RWPE2 (cell line): ENCODE measurements at regions not wholly inside any gene's neighbourhood (a gene's known extent, or its start where the extent isn't known, plus 50 kb on each side); places are given as distances from the start of the nearest gene placed in this dataset.
"Not testable (repeated sequence)": the region's sequence is repeated elsewhere in the genome, so short reads cannot be mapped to it uniquely, and the experiment has no call there.

Experiments
- ATAC-seq: fragments of 200-7000 bp; cut with Tn5 transposase; 3 replicates; pipeline ENCODE4 v1.9.1; 2021; ENCODE audit warnings: low read depth
- DNase-seq: peaks from one replicate; pipeline ENCODE4 v3.0.0-alpha.2; 2020; ENCODE audit warnings: low spot score
- H3K27ac ChIP-seq: fragments of 450-650 bp; 2 replicates; pipeline ENCODE4 v1.5.1; 2017; ENCODE audit warnings: mild to moderate bottlenecking; ENCODE audit not compliant: poor library complexity, severe bottlenecking
- H3K27me3 ChIP-seq: fragments of 250-450 bp; sonication (Bioruptor Pico); 2 replicates; pipeline ENCODE4 v1.5.1; 2021; ENCODE audit warnings: mild to moderate bottlenecking, moderate library complexity; ENCODE audit not compliant: insufficient read depth, poor library complexity, severe bottlenecking
- H3K36me3 ChIP-seq: fragments of 250-450 bp; sonication (Bioruptor Pico); 2 replicates; pipeline ENCODE4 v1.5.1; 2020; ENCODE audit warnings: low read depth, mild to moderate bottlenecking, moderate library complexity
- H3K4me1 ChIP-seq: fragments of 250-450 bp; sonication (Bioruptor Pico); 2 replicates; pipeline ENCODE4 v1.5.1; 2021; ENCODE audit warnings: mild to moderate bottlenecking, moderate library complexity; ENCODE audit not compliant: insufficient read depth, poor library complexity, severe bottlenecking
- H3K4me3 ChIP-seq: fragments of 250-450 bp; sonication (Bioruptor Pico); 2 replicates; pipeline ENCODE4 v1.5.1; 2021; ENCODE audit warnings: mild to moderate bottlenecking, moderate library complexity; ENCODE audit not compliant: severe bottlenecking
- H3K9me3 ChIP-seq: fragments of 250-450 bp; sonication (Bioruptor Pico); 2 replicates; pipeline ENCODE4 v1.5.1; 2021; ENCODE audit warnings: mild to moderate bottlenecking, moderate library complexity; ENCODE audit not compliant: severe bottlenecking
- TF ChIP-seq, protein P1 (sequence below): fragments of 450-650 bp; IDR thresholded peaks from one replicate; pipeline ENCODE4 v1.5.1; 2017; ENCODE audit warnings: mild to moderate bottlenecking, moderate library complexity; ENCODE audit not compliant: poor library complexity, severe bottlenecking

DNA sequence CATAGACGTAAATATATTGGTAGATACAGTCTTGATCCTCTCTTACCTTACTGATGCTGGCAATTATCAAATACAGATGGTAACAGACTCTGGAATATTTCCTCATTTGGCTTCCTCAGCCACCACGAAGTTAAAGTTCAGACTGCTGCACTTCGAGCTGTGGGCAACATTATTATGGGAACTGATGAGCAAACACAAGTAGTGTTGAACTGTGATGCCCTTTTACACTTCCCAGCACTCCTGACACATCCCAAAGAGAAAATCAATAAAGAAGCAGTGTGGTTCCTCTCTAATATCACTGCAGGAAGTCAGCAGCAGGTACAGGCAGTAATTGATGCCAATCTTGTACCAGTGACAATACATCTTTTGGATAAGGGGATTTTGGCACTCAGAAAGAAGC lies 162.7 kb upstream of the NT5E start:
- Histone ChIP-seq H3K4me3 (no peak overlapping the region), H3K9me3 (no peaks in the 10 kb centered on the region), H3K27ac (no peak overlapping the region), H3K4me1 (no peaks in the 10 kb centered on the region), H3K27me3 (no peaks in the 10 kb centered on the region), H3K36me3 (no peaks in the 10 kb centered on the region)
- no peak for ATAC-seq
- TF ChIP-seq, protein P1, sequence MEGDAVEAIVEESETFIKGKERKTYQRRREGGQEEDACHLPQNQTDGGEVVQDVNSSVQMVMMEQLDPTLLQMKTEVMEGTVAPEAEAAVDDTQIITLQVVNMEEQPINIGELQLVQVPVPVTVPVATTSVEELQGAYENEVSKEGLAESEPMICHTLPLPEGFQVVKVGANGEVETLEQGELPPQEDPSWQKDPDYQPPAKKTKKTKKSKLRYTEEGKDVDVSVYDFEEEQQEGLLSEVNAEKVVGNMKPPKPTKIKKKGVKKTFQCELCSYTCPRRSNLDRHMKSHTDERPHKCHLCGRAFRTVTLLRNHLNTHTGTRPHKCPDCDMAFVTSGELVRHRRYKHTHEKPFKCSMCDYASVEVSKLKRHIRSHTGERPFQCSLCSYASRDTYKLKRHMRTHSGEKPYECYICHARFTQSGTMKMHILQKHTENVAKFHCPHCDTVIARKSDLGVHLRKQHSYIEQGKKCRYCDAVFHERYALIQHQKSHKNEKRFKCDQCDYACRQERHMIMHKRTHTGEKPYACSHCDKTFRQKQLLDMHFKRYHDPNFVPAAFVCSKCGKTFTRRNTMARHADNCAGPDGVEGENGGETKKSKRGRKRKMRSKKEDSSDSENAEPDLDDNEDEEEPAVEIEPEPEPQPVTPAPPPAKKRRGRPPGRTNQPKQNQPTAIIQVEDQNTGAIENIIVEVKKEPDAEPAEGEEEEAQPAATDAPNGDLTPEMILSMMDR: no peak
- no peak for DNase-seq

DNA sequence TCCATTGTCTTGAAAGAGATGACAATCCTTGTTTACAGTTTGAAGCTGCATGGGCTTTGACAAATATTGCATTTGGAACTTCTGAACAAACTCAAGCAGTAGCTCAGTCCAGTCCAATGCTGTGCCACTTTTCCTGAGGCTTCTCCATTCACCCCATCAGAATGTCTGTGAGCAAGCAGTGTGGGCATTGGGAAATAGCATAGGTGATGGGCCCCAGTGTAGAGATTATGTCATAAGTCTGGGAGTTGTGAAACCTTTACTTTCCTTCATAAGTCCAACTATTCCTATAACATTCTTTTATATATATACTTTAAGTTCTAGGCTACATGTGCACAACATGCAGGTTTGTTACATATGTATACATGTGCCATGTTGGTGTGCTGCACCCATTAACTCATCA lies 163.4 kb upstream of the NT5E start:
- H3K4me1 ChIP-seq, H3K27me3 ChIP-seq, H3K27ac ChIP-seq, ATAC-seq, H3K9me3 ChIP-seq, DNase-seq, H3K4me3 ChIP-seq, H3K36me3 ChIP-seq: not testable (repeated sequence)

DNA sequence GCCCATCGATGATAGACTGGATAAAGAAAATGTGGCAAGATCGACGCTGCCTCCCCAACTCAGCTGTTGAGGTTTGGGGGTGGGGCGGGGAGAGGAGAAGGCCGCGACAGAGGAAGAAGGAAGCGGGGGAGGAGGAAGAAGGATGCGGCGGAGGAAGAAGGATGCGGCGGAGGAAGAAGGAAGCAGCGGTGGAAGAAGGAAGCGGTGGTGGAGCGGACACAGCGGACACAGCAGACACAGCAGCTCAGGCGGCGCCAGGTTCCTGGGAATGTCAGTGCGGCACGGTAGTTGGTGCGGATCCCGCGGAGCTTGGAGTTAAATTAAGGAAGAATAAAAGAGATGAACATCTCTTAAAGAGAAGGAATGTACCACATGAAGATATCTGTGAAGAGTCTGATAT lies 163.9 kb upstream of the NT5E start:
- Histone ChIP-seq H3K9me3 (no peaks in the 10 kb centered on the region), H3K36me3 (no peaks in the 10 kb centered on the region), H3K27me3 (no peaks in the 10 kb centered on the region), H3K4me3 (no peak overlapping the region), H3K27ac (no peak overlapping the region), H3K4me1 (no peaks in the 10 kb centered on the region)
- TF ChIP-seq, protein P1: no peak
- no peak for DNase-seq
- no peak for ATAC-seq

DNA sequence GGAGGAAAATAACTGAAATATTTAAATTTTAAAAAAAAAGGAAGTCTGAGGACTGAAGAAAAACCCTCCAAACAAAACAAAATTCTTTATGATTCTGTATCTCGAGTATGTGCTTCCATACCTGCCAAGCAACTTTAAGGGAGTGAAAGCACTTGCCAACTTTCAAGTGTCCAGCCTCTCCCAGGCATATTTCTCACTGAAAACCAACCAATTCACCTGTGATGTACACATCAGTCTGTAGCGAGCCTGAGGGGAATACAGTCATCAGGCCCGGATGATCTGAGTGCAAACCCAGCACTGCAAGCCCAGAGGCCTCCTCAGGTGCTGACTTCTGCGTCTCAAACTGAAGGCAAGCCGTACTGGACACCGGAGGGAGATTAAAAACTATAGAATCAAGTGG lies 164.8 kb upstream of the NT5E start:
- Histone ChIP-seq H3K4me1 (no peaks in the 10 kb centered on the region), H3K4me3 (no peak overlapping the region), H3K36me3 (no peaks in the 10 kb centered on the region), H3K27ac (no peak overlapping the region), H3K27me3 (no peaks in the 10 kb centered on the region), H3K9me3 (no peaks in the 10 kb centered on the region)
- ATAC-seq: no peak
- TF ChIP-seq, protein P1: no peak
- DNase-seq: no peak

DNA sequence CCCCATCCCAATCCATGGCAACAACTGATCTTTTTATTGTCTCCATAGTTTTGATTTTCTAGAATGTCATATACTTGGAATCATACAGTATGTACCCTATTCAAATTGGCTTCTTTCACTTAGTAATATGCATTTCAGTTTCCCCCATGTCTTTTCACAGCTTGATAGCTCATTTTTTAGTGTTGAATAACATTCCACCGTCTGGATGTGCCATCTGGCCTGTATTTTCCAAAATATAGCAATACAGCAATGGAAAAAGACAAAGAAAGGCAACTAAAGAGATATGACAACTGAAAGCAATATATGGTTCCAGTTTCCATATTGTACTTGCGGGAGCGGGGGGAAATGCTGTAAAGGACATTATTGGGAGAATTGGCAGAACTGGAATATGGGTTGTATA lies 166.4 kb upstream of the NT5E start:
- Histone ChIP-seq H3K4me1 (no peaks in the 10 kb centered on the region), H3K27me3 (no peaks in the 10 kb centered on the region), H3K36me3 (no peaks in the 10 kb centered on the region), H3K27ac (no peak overlapping the region), H3K9me3 (no peaks in the 10 kb centered on the region), H3K4me3 (no peak overlapping the region)
- DNase-seq (no peak), ATAC-seq (no peak)
- TF ChIP-seq, protein P1: no peak
